Muscle of leg (tissue), 3 donors: ENCODE measurements at regions not wholly inside any gene's neighbourhood (a gene's known extent, or its start where the extent isn't known, plus 50 kb on each side); places are given as distances from the start of the nearest gene placed in this dataset.

Source experiments
- DNase-seq: peaks from one replicate; pipeline ENCODE4 v3.0.0; 2013
- H3K27ac ChIP-seq: one replicate; pipeline ENCODE4 v1.5.1; 2013; ENCODE audit warnings: mild to moderate bottlenecking, low read length, control low read depth
- H3K27me3 ChIP-seq: one replicate; pipeline ENCODE4 v1.6.1; 2013; ENCODE audit warnings: low read length; ENCODE audit not compliant: control insufficient read depth, insufficient read depth
- H3K36me3 ChIP-seq: one replicate; pipeline ENCODE4 v1.6.1; 2013; ENCODE audit warnings: low read length; ENCODE audit not compliant: control insufficient read depth, insufficient read depth
- H3K4me1 ChIP-seq: one replicate; pipeline ENCODE4 v1.6.1; 2013; ENCODE audit warnings: low read length; ENCODE audit not compliant: control insufficient read depth, insufficient read depth
- H3K4me3 ChIP-seq: one replicate; pipeline ENCODE4 v1.5.1; 2013; ENCODE audit warnings: low read length, control low read depth
- H3K9me3 ChIP-seq: replicated peaks from 2 replicates; pipeline ENCODE4 v1.6.1; 2013; ENCODE audit warnings: low read depth, low read length; ENCODE audit not compliant: control insufficient read depth
- WGBS: methylation state at CpG from one replicate; pipeline ENCODE4 v1.1.5; 2013; ENCODE audit warnings: missing lambda C conversion rate; ENCODE audit not compliant: insufficient coverage; 5-methylcytosine and 5-hydroxymethylcytosine counted together

DNA sequence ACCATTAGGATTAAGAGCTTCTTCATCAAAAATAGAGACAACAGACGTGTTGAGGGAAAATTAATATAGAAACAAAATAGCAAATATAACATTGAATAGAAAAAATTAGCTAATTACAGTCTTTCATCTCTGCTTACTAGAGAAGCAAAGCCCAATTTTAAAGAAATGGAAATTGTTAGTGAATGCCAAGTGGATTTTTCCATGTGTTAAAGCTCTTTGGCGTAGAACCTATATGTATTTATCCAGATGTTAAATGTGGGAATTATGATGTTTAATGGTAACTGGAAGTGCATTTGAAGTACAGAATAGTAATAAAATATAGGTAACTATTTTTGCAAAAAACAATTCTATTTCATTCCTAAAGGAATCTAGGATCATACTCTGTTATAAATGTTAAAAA, 212.0 kb upstream of the COL3A1 start:
- WGBS: no CpG with 5 or more reads among the region's 2 CpGs
- Histone ChIP-seq H3K27me3 (no peaks in the 10 kb centered on the region), H3K36me3 (no peaks in the 10 kb centered on the region), H3K4me3 (no peak overlapping the region), H3K27ac (peak overlapping the region; percentile 67), H3K9me3 (peaks cover 5% of the 10 kb centered on the region), H3K4me1 (no peaks in the 10 kb centered on the region)
- peak; percentile 87 for DNase-seq

DNA sequence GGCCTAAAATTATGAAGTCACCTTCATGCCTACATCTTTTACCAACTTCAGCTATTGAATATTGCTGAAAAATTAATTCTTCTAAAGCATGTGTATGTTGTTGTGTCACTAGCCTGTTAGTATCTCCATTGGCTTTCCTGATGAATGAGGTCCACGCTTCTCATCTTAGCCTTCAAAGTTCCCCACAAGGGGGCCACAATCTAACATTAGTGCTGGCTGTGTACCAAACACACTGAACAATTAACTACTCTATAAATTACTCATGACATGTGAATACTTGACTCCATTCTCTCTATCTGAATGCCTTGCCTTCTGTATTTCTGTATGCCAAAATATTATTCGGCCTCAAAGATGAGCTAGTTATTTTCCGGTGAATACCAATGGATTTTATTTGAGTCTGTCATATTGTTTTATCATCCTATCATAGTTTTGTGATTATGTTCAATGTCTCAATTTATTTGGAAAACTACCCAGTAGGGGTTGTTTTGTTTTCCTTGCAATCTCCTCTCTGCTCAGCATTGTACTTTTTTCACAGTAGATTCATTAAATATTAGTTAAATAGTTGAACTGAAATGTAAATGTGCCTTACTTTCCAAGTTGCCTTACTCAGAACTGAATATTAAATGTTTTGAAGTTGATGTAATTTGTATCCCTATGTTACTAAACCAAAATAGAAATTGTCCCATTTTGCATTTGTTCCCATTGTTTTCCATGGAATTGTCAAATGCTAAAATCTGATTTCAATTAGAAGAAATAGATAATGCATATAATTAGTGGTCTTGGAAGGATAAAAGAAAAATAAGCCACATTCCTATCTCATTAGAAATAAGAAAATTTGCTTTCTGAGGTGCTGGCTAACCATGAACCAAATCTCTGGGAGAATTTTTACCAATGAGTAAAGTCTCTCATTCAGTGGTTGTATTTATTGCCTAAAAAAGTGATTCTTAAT, 208.4 kb upstream of the COL3A1 start:
- no peaks in the 10 kb centered on the region for H3K9me3 ChIP-seq
- no peak overlapping the region for H3K4me3 ChIP-seq
- H3K27ac ChIP-seq: no peak overlapping the region
- no peaks in the 10 kb centered on the region for H3K4me1 ChIP-seq
- DNase-seq: peak; percentile 41
- WGBS: 71% methylated on average over 1 of the region's 3 CpGs
- no peaks in the 10 kb centered on the region for H3K27me3 ChIP-seq
- no peaks in the 10 kb centered on the region for H3K36me3 ChIP-seq

DNA sequence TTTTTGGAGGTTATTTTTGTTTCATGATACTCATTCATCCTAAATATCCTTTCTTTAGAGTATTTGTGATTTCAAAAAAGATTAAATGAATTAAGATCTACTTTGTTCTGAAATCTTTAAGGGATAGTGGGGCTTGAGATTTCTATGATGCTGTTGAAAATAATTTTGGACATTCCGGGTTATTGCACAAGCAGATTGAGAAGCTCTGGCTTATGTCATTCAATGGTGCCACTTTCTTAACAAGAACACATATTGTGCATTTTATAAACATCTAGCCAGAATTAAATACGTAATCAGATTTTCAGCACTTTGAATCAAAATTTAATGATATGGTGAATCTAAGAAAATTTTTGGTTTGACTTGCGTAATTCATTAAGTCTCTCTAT, 207.7 kb upstream of the COL3A1 start:
- no peaks in the 10 kb centered on the region for H3K9me3 ChIP-seq
- no peak overlapping the region for H3K4me3 ChIP-seq
- H3K27me3 ChIP-seq: no peaks in the 10 kb centered on the region
- no peaks in the 10 kb centered on the region for H3K4me1 ChIP-seq
- WGBS: no CpG with 5 or more reads among the region's 3 CpGs
- no peak overlapping the region for H3K27ac ChIP-seq
- H3K36me3 ChIP-seq: no peaks in the 10 kb centered on the region
- no peak for DNase-seq

DNA sequence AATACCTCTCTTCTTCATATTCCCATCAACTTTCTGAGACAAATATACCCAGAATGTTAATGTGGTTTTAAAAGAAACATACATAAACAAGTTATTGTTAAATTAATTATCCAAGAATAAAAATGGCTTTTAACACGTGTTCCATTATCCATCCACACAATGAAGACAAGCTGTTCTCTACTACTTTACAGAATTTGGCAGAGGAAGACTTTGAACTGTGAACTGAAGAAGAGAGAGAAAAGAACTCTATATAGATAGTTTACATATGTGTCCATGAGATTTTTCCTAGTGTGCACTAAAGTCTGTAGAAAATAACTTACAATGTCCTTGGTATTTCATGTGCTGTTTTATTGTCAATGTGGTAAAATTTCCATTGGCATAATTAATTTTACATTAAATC, 207.0 kb upstream of the COL3A1 start:
- WGBS: no CpG with 5 or more reads among the region's 1 CpG
- DNase-seq: peak; percentile 71
- Histone ChIP-seq H3K4me1 (no peaks in the 10 kb centered on the region), H3K27ac (no peak overlapping the region), H3K36me3 (no peaks in the 10 kb centered on the region), H3K4me3 (no peak overlapping the region), H3K9me3 (no peaks in the 10 kb centered on the region), H3K27me3 (no peaks in the 10 kb centered on the region)

DNA sequence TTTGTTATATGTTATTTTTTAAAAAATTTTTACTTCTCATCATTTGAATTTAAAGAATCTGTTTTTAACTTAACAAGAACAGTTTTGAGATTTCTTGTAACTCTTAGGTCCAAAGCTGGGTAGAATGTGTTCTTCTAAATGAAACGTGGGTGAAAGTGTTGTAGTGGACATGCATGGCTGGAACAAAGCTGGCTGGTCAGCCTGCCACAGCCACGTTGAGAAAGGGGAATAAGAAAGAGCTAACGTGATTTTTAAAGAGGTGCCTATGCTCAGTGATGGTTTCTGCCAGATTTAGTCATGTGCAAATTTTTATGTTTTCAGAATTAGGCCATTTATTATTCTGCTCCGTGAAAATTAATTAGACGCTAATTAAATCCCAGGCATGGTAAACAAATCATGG, 203.9 kb upstream of the COL3A1 start:
- no peaks in the 10 kb centered on the region for H3K9me3 ChIP-seq
- H3K4me3 ChIP-seq: no peak overlapping the region
- no peaks in the 10 kb centered on the region for H3K36me3 ChIP-seq
- no peak overlapping the region for H3K27ac ChIP-seq
- no peak for DNase-seq
- no peaks in the 10 kb centered on the region for H3K27me3 ChIP-seq
- H3K4me1 ChIP-seq: no peaks in the 10 kb centered on the region
- WGBS: 62% methylated on average over 2 of the region's 5 CpGs

DNA sequence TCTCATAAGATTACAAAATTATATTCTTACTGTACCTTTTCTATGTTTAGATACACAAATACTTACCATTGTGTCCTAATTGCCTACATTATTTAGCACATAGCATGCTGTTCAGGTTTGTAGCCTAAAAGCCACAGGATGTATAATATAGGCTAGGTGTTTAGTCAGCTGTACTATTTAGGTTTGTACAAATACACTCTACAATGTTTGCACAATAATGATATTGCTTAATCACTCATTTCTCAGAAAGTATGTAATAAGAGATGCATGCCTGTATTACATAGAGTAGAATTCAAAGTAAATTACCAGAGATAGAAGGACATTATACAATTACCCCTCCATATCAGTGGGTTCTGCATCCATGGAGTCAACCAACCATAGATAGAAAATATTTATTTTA, 201.1 kb upstream of the COL3A1 start:
- no peaks in the 10 kb centered on the region for H3K9me3 ChIP-seq
- no peak overlapping the region for H3K27ac ChIP-seq
- H3K36me3 ChIP-seq: no peaks in the 10 kb centered on the region
- no peaks in the 10 kb centered on the region for H3K27me3 ChIP-seq
- no peak overlapping the region for H3K4me3 ChIP-seq
- no peak for DNase-seq
- no peaks in the 10 kb centered on the region for H3K4me1 ChIP-seq

DNA sequence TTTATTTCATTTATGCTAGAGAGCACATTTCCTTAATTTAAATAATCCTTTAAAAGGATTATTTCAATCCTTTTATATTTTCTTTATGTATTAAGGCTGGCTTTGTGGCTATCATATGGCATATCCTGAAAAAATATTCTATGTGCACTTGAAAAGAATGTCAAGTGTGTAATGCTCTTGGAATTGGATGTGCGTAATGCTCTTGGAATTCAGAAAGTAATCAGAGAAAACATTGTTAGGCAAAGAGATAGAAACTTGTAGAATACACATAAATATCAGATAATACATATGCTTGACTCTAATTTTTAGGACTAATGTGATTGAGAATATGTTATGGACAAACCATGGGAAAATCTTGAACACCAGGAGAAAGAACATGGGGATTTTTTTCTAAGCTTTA, 197.5 kb upstream of the COL3A1 start:
- no peaks in the 10 kb centered on the region for H3K9me3 ChIP-seq
- H3K4me3 ChIP-seq: no peak overlapping the region
- H3K36me3 ChIP-seq: no peaks in the 10 kb centered on the region
- no peaks in the 10 kb centered on the region for H3K4me1 ChIP-seq
- peak; percentile 72 for DNase-seq
- H3K27ac ChIP-seq: no peak overlapping the region
- H3K27me3 ChIP-seq: no peaks in the 10 kb centered on the region
- WGBS: no CpG with 5 or more reads among the region's 1 CpG

DNA sequence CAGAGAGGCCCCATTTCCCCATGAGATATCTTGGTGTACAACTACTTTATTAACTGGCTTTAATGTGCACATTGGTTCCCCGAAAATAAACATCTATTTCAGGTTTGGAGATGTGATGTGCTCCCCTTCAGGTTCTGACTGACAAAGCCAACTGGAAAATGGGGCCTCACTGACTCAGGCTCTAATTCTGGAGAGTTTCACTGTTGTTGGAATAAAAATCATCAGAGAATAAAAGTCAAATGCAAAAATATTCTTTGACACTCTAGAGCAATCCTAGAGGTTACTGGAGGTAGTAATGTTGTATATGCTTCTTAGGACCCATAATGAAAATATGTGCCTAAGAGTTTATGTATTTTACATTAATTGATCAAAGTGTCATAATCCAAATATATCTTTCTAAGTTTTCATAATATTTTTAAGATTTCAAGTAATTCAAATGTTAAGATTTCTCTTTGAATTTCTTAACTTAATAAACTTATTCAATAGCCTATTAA, 189.9 kb upstream of the COL3A1 start:
- no peak for DNase-seq
- Histone ChIP-seq H3K4me3 (no peak overlapping the region), H3K36me3 (no peaks in the 10 kb centered on the region), H3K27ac (no peak overlapping the region), H3K9me3 (no peaks in the 10 kb centered on the region), H3K4me1 (peaks cover 9% of the 10 kb centered on the region), H3K27me3 (no peaks in the 10 kb centered on the region)
- WGBS: no CpG with 5 or more reads among the region's 1 CpG

DNA sequence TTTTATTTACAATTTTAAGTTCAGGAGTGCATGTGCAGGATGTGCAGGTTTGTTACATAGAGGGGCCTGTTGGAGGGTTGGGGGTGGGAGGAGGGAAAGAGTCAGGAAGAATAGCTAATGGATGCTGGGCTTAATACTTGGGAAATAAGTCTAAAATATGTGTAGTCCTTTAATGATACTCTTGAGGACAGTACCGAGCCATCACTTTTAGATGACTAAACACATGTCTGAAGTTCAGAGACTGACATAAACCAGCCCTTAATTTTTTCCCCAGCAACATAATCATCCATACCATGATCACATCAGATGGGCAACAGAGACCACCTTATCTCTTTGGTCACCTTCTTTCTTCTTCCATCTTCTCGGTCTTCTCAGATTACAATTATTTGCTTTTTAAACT, 189.1 kb upstream of the COL3A1 start:
- no peaks in the 10 kb centered on the region for H3K27me3 ChIP-seq
- H3K9me3 ChIP-seq: no peaks in the 10 kb centered on the region
- peak; percentile 60 for DNase-seq
- WGBS: no CpG with 5 or more reads among the region's 2 CpGs
- H3K27ac ChIP-seq: peak overlapping the region; percentile 94
- H3K4me1 ChIP-seq: peaks cover 9% of the 10 kb centered on the region
- no peaks in the 10 kb centered on the region for H3K36me3 ChIP-seq
- H3K4me3 ChIP-seq: no peak overlapping the region

DNA sequence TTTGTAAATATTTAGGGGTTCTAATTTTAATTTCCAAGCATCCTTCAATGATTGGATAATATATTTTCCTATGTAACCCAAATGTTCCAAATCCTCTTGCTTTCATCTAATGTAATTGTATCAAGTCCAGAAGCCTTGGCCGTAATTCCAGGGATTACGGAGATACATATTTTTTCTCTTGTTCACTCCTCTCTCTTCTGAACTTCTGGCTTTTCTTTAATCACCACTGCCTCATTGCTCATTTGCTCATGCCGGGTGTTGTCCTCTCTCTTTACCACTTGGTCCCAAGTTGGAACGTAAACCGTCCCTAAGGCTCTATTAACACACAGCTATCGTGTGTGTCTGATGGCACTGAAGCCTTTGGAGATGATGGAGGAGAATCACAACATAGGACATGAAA, 188.7 kb upstream of the COL3A1 start:
- 73% methylated on average over 2 of the region's 6 CpGs for WGBS
- no peaks in the 10 kb centered on the region for H3K9me3 ChIP-seq
- H3K27me3 ChIP-seq: no peaks in the 10 kb centered on the region
- peak overlapping the region; percentile 94 for H3K27ac ChIP-seq
- peaks cover 9% of the 10 kb centered on the region for H3K4me1 ChIP-seq
- H3K36me3 ChIP-seq: no peaks in the 10 kb centered on the region
- DNase-seq: peak; percentile 89
- H3K4me3 ChIP-seq: no peak overlapping the region
